IPS-18a (cell line): ENCODE measurements at regions not wholly inside any gene's neighbourhood (a gene's known extent, or its start where the extent isn't known, plus 50 kb on each side); places are given as distances from the start of the nearest gene placed in this dataset.

Source experiments
- H3K27ac ChIP-seq: one replicate; pipeline ENCODE4 v1.5.1; 2013; ENCODE audit warnings: low read length
- H3K27me3 ChIP-seq: one replicate; pipeline ENCODE4 v1.6.1; 2013; ENCODE audit warnings: mild to moderate bottlenecking, low read length; ENCODE audit not compliant: control insufficient read depth, insufficient read depth
- H3K36me3 ChIP-seq: one replicate; pipeline ENCODE4 v1.6.1; 2013; ENCODE audit warnings: low read depth, low read length; ENCODE audit not compliant: control insufficient read depth
- H3K4me1 ChIP-seq: one replicate; pipeline ENCODE4 v1.6.1; 2013; ENCODE audit warnings: low read depth, low read length; ENCODE audit not compliant: control insufficient read depth
- H3K4me3 ChIP-seq: one replicate; pipeline ENCODE4 v1.5.1; 2013; ENCODE audit warnings: low read length
- H3K9ac ChIP-seq: one replicate; pipeline ENCODE4 v1.6.1; 2013; ENCODE audit warnings: mild to moderate bottlenecking, low read length, moderate library complexity
- H3K9me3 ChIP-seq: one replicate; pipeline ENCODE4 v1.6.1; 2013; ENCODE audit warnings: low read depth, low read length; ENCODE audit not compliant: control insufficient read depth

- no peak overlapping the region for H3K27ac ChIP-seq
Observed at GRCh38 chr7:15857026-15857425, 170.5 kb upstream of the MEOX2 start.

GRCh38 chr7:15856311-15856710 is 169.8 kb upstream of the MEOX2 start:
- Histone ChIP-seq H3K9ac (no peak overlapping the region), H3K27ac (no peak overlapping the region), H3K4me1 (peaks cover 4% of the 10 kb centered on the region), H3K9me3 (no peaks in the 10 kb centered on the region), H3K36me3 (no peaks in the 10 kb centered on the region), H3K4me3 (no peak overlapping the region), H3K27me3 (no peaks in the 10 kb centered on the region)

More at GRCh38 chr7:15857026-15857425, 170.5 kb upstream of the MEOX2 start:
- no peak overlapping the region for H3K4me3 ChIP-seq
- no peaks in the 10 kb centered on the region for H3K27me3 ChIP-seq
- peaks cover 4% of the 10 kb centered on the region for H3K4me1 ChIP-seq
- no peak overlapping the region for H3K9ac ChIP-seq
- no peaks in the 10 kb centered on the region for H3K36me3 ChIP-seq
- no peaks in the 10 kb centered on the region for H3K9me3 ChIP-seq

- Histone ChIP-seq H3K4me3 (no peak overlapping the region), H3K9me3 (no peaks in the 10 kb centered on the region), H3K4me1 (peaks cover 4% of the 10 kb centered on the region), H3K27me3 (no peaks in the 10 kb centered on the region), H3K27ac (no peak overlapping the region), H3K9ac (no peak overlapping the region), H3K36me3 (no peaks in the 10 kb centered on the region)
Observed at GRCh38 chr7:15855525-15856109, 169.1 kb upstream of the MEOX2 start.

- no peak overlapping the region for H3K9ac ChIP-seq
- H3K36me3 ChIP-seq, result no peaks in the 10 kb centered on the region
- peaks cover 4% of the 10 kb centered on the region for H3K4me1 ChIP-seq
Observed at GRCh38 chr7:15854841-15855524, 168.5 kb upstream of the MEOX2 start.

GRCh38 chr7:15853832-15854470 is 167.5 kb upstream of the MEOX2 start:
- Histone ChIP-seq H3K4me3 (no peak overlapping the region), H3K27ac (no peak overlapping the region), H3K9ac (no peak overlapping the region), H3K4me1 (peaks cover 4% of the 10 kb centered on the region), H3K9me3 (no peaks in the 10 kb centered on the region), H3K27me3 (no peaks in the 10 kb centered on the region), H3K36me3 (no peaks in the 10 kb centered on the region)

More at GRCh38 chr7:15854841-15855524, 168.5 kb upstream of the MEOX2 start:
- no peaks in the 10 kb centered on the region for H3K27me3 ChIP-seq
- H3K9me3 ChIP-seq, result no peaks in the 10 kb centered on the region
- no peak overlapping the region for H3K4me3 ChIP-seq
- H3K27ac ChIP-seq, result no peak overlapping the region

- H3K9ac ChIP-seq, result no peak overlapping the region
- no peak overlapping the region for H3K27ac ChIP-seq
- peaks cover 4% of the 10 kb centered on the region for H3K4me1 ChIP-seq
- H3K27me3 ChIP-seq, result no peaks in the 10 kb centered on the region
- no peaks in the 10 kb centered on the region for H3K9me3 ChIP-seq
- no peak overlapping the region for H3K4me3 ChIP-seq
- no peaks in the 10 kb centered on the region for H3K36me3 ChIP-seq
Observed at GRCh38 chr7:15851201-15851600, 164.7 kb upstream of the MEOX2 start.

- H3K4me3 ChIP-seq, result no peak overlapping the region
- no peak overlapping the region for H3K9ac ChIP-seq
- no peaks in the 10 kb centered on the region for H3K4me1 ChIP-seq
- no peaks in the 10 kb centered on the region for H3K27me3 ChIP-seq
- no peaks in the 10 kb centered on the region for H3K36me3 ChIP-seq
- H3K27ac ChIP-seq, result no peak overlapping the region
- no peaks in the 10 kb centered on the region for H3K9me3 ChIP-seq
Observed at GRCh38 chr7:15848901-15849300, 162.4 kb upstream of the MEOX2 start.

GRCh38 chr7:15848362-15848761 is 161.9 kb upstream of the MEOX2 start:
- Histone ChIP-seq H3K9ac (no peak overlapping the region), H3K9me3 (no peaks in the 10 kb centered on the region), H3K36me3 (no peaks in the 10 kb centered on the region), H3K27me3 (no peaks in the 10 kb centered on the region), H3K4me1 (no peaks in the 10 kb centered on the region), H3K4me3 (no peak overlapping the region), H3K27ac (no peak overlapping the region)

- no peaks in the 10 kb centered on the region for H3K36me3 ChIP-seq
Observed at GRCh38 chr7:15845868-15846267, 159.4 kb upstream of the MEOX2 start.

GRCh38 chr7:15845461-15845860 is 159.0 kb upstream of the MEOX2 start:
- no peaks in the 10 kb centered on the region for H3K9me3 ChIP-seq
- H3K9ac ChIP-seq, result no peak overlapping the region
- no peaks in the 10 kb centered on the region for H3K36me3 ChIP-seq
- no peak overlapping the region for H3K27ac ChIP-seq
- H3K27me3 ChIP-seq, result no peaks in the 10 kb centered on the region
- H3K4me1 ChIP-seq, result no peaks in the 10 kb centered on the region
- no peak overlapping the region for H3K4me3 ChIP-seq

More at GRCh38 chr7:15845868-15846267, 159.4 kb upstream of the MEOX2 start:
- Histone ChIP-seq H3K4me3 (no peak overlapping the region), H3K9me3 (no peaks in the 10 kb centered on the region), H3K27ac (no peak overlapping the region), H3K27me3 (no peaks in the 10 kb centered on the region), H3K4me1 (no peaks in the 10 kb centered on the region), H3K9ac (no peak overlapping the region)

- no peaks in the 10 kb centered on the region for H3K27me3 ChIP-seq
- H3K27ac ChIP-seq, result no peak overlapping the region
- no peaks in the 10 kb centered on the region for H3K9me3 ChIP-seq
- no peaks in the 10 kb centered on the region for H3K36me3 ChIP-seq
- peak overlapping the region; percentile 2 for H3K9ac ChIP-seq
- H3K4me1 ChIP-seq, result peaks cover 20% of the 10 kb centered on the region
- peak overlapping the region; percentile 48 for H3K4me3 ChIP-seq
Observed at GRCh38 chr7:15839416-15840100, 153.1 kb upstream of the MEOX2 start.
